ENCODE measurements at regions not wholly inside any gene's neighbourhood (a gene's known extent, or its start where the extent isn't known, plus 50 kb on each side); places are given as distances from the start of the nearest gene placed in this dataset.
"Not testable (repeated sequence)": the region's sequence is repeated elsewhere in the genome, so short reads cannot be mapped to it uniquely, and the experiment has no call there.

DNA sequence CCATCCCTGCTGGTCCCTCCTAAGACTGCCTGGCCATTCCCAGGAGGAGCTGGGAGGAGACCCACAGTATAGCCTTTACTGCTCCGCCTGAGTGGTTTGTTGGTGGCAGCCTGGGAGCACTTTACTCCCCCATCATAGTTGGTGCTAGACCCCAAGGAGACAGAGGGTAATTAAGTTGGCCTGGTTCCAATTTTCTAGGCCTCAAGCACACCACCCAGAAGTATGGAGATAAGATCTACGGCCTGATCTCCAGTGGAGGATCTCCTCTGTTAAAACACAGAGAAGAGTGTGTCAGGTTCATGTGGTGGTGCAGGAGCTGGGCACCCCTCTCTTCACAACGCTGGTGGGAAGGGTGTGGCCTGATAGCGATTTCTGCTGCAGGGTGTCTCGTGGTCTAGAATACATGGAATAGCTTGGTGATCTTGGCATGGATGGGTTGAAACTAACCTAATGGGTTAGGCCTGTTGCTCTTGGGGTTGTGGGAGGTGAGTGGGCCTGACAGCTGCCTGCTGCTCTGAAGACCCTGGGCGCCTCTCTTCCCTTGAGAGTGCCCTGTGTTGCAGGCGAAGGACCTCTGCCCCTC is 68.5 kb downstream of the FASLG start:
- H3K9me3 ChIP-seq, result peaks cover 0 to 4% (median 0%) of the 10 kb centered on the region in 4 donors
- no peaks in the 10 kb centered on the region for H3K4me1 ChIP-seq
- H3K27me3 ChIP-seq, result no peaks in the 10 kb centered on the region
- no peak overlapping the region for H3K4me3 ChIP-seq
- WGBS, 5 donors, result 80 to 95% (median 88%) methylated on average over 6 to 7 of the region's 7 CpGs
- intact Hi-C loops (cut with DNase I; ENCODE audit: low total_unique reads), result loop anchor here (10.0 kb wide), 1 partner anchor 283 kb away; the partner anchor contains the start of gene PIGC
- TF ChIP-seq, protein P1, sequence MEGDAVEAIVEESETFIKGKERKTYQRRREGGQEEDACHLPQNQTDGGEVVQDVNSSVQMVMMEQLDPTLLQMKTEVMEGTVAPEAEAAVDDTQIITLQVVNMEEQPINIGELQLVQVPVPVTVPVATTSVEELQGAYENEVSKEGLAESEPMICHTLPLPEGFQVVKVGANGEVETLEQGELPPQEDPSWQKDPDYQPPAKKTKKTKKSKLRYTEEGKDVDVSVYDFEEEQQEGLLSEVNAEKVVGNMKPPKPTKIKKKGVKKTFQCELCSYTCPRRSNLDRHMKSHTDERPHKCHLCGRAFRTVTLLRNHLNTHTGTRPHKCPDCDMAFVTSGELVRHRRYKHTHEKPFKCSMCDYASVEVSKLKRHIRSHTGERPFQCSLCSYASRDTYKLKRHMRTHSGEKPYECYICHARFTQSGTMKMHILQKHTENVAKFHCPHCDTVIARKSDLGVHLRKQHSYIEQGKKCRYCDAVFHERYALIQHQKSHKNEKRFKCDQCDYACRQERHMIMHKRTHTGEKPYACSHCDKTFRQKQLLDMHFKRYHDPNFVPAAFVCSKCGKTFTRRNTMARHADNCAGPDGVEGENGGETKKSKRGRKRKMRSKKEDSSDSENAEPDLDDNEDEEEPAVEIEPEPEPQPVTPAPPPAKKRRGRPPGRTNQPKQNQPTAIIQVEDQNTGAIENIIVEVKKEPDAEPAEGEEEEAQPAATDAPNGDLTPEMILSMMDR (IDR thresholded peaks at IDR 0.05), result no peak
- TF ChIP-seq POLR2AphosphoS5 (IDR thresholded peaks at IDR 0.05) (no peak), EP300 (IDR thresholded peaks at IDR 0.05) (no peak), POLR2A (IDR thresholded peaks at IDR 0.05) (no peak)
- H3K27ac ChIP-seq, result no peak overlapping the region
- DNase-seq, result no peak
- no peaks in the 10 kb centered on the region for H3K36me3 ChIP-seq

DNA sequence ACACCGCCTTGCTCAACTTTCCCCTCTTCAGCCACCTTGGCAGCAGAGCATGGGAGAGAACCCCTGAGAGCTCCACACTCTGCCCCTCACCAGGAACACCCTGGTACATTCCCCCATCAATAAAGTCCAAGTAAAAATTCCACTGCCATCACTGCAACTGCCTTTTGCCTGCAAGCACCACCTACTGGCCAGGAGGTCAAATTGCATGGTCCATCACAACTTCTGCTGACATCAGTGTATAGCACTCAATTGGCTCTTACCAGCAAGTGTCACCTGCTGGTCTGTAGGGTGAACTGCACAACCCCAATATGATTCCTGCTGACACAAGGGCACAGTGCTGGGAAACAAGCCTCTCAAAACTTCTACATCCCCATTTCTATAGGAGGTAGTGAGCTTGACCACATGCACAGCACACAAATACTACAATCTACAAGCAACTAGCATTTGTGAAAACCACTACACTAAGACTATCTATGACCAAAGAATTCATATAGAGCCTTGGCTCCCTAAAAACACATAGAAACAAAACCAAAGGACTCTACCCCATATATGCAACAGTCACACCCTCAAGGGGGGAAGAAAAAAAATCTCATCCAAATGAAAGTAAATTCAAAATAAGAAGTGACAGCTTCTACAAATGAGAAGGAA is 69.2 kb downstream of the FASLG start:
- Histone ChIP-seq H3K4me3 (no peak overlapping the region), H3K9me3 (peaks cover 0 to 4% (median 0%) of the 10 kb centered on the region in 4 donors), H3K36me3 (no peaks in the 10 kb centered on the region), H3K27me3 (no peaks in the 10 kb centered on the region), H3K4me1 (no peaks in the 10 kb centered on the region), H3K27ac (no peak overlapping the region)
- 96 to 100% (median 100%) methylated on average over 1 of the region's 1 CpG for WGBS, 5 donors
- DNase-seq, result no peak
- intact Hi-C loops (cut with DNase I; ENCODE audit: low total_unique reads), result loop anchor here (10.0 kb wide), 1 partner anchor 283 kb away; the partner anchor contains the start of gene PIGC
- TF ChIP-seq, protein P1 (IDR thresholded peaks at IDR 0.05), result peak in 4 of 7 experiments; percentile 13 to 53 (median 44)
- no peak for TF ChIP-seq POLR2AphosphoS5 (IDR thresholded peaks at IDR 0.05)

DNA sequence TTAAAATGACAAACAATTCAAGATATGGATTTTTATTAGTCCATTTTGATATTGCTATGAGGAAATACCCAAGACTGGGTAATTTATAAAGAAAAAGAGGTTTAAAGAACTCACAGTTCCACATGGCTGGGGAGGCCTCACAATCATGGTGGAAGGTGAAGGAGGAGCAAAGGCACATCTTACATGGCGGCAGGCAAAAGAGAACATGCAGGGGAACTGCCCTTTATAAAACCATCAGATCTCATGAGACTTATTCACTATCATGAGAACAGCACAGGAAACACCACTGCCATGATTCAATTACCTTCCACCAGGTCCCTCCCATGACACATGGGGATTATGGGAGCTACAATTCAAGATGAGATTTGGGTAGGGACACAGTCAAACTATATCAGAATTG is 69.8 kb downstream of the FASLG start:
- not testable (repeated sequence) for H3K27ac ChIP-seq, DNase-seq, H3K36me3 ChIP-seq, H3K4me3 ChIP-seq, H3K4me1 ChIP-seq, H3K27me3 ChIP-seq, H3K9me3 ChIP-seq
- WGBS, 5 donors, result 94 to 100% (median 100%) methylated on average over 1 of the region's 1 CpG
- intact Hi-C loops (cut with DNase I; ENCODE audit: low total_unique reads), result loop anchor here (10.0 kb wide), 1 partner anchor 284 kb away; the partner anchor contains the start of gene PIGC

DNA sequence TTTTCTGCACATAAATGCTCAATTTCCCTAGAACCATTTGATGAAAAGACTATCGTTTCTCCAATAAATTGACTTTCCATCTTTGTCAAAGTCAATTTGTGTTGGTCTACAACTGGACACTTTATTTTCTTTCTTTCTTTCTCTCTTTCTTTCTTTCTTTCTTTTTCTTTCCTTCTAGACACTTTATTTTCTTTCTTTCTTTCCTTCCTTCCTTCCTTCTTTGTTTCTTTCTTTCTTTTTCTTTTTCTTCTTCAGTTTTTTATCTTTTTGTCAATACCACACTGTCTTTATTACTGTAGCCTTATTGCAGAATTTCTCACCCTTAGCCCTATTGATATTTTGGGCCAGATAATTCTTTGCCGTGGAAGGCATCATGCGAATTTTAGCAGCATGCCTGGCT is 73.5 kb downstream of the FASLG start:
- Histone ChIP-seq H3K27ac (no peak overlapping the region), H3K9me3 (peaks cover 0 to 4% (median 0%) of the 10 kb centered on the region in 4 donors), H3K4me3 (no peak overlapping the region), H3K4me1 (no peaks in the 10 kb centered on the region), H3K36me3 (no peaks in the 10 kb centered on the region), H3K27me3 (no peaks in the 10 kb centered on the region)
- 90 to 98% (median 93%) methylated on average over 3 of the region's 3 CpGs for WGBS, 5 donors
- intact Hi-C loops (cut with DNase I; ENCODE audit: low total_unique reads), result no loop called here
- no peak for DNase-seq
- TF ChIP-seq EP300 (IDR thresholded peaks at IDR 0.05) (no peak), POLR2AphosphoS5 (IDR thresholded peaks at IDR 0.05) (no peak), POLR2A (IDR thresholded peaks at IDR 0.05) (no peak)
- TF ChIP-seq, protein P1 (IDR thresholded peaks at IDR 0.05), result no peak

DNA sequence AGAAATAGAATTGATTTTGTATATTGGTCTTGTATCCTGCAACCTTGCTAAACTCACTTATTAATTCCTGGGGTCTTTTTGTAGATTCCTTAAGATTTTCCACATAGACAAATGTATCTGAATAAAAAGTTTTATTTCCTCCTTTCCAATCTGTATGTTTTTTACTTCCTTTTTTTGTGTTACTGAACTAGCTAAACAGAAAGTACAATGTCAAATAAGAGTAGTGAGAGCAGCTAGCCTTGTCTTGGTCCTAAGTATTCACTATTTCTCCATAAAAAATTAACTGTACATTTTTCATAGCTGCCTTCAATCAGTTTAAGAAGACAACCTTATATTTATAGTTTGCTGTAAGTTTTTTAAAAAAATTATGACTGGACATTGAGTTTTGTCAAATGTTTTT is 74.9 kb downstream of the FASLG start:
- Histone ChIP-seq H3K36me3 (no peaks in the 10 kb centered on the region), H3K27me3 (no peaks in the 10 kb centered on the region), H3K9me3 (peaks cover 0 to 1% (median 0%) of the 10 kb centered on the region in 4 donors), H3K4me3 (no peak overlapping the region), H3K27ac (no peak overlapping the region), H3K4me1 (no peaks in the 10 kb centered on the region)
- intact Hi-C loops (cut with DNase I; ENCODE audit: low total_unique reads), result no loop called here
- TF ChIP-seq POLR2AphosphoS5 (IDR thresholded peaks at IDR 0.05) (no peak), POLR2A (IDR thresholded peaks at IDR 0.05) (no peak), EP300 (IDR thresholded peaks at IDR 0.05) (no peak)
- TF ChIP-seq, protein P1 (IDR thresholded peaks at IDR 0.05), result no peak
- DNase-seq, result no peak

Data from stomach (tissue), 8 donors.